SK-N-SH (cell line): ENCODE measurements at regions not wholly inside any gene's neighbourhood (a gene's known extent, or its start where the extent isn't known, plus 50 kb on each side); places are given as distances from the start of the nearest gene placed in this dataset.

Experiments used
- CHD2 ChIP-seq: fragments of 150-350 bp; IDR thresholded peaks from 2 replicates; pipeline ENCODE4 v1.6.1; 2018; ENCODE audit warnings: low read length; ENCODE audit not compliant: partially characterized antibody
- EZH2phosphoT487 ChIP-seq: fragments of 200-600 bp; sonication (generic); IDR thresholded peaks from 2 replicates; pipeline ENCODE4 v1.6.1; 2017; ENCODE audit warnings: low read depth, mixed run types, mild to moderate bottlenecking, antibody characterized with exemption, moderate library complexity, borderline replicate concordance
- FOXM1 ChIP-seq: IDR thresholded peaks from 2 replicates; pipeline ENCODE4 v1.4.0; 2012; ENCODE audit warnings: low read depth, mild to moderate bottlenecking
- POLR2AphosphoS5 ChIP-seq: IDR thresholded peaks from 2 replicates; pipeline ENCODE4 v1.6.1; 2012; ENCODE audit warnings: low read depth, low read length
- RFX5 ChIP-seq: IDR thresholded peaks from 2 replicates; pipeline ENCODE4 v1.6.1; 2012; ENCODE audit warnings: mild to moderate bottlenecking, improper control_type of control experiment, low read length
- RXRA ChIP-seq: IDR thresholded peaks from 2 replicates; pipeline ENCODE4 v1.4.0; 2012; ENCODE audit warnings: low read depth, mild to moderate bottlenecking, borderline replicate concordance
- TAF1 ChIP-seq: IDR thresholded peaks from 2 replicates; pipeline ENCODE4 v1.6.1; 2012; ENCODE audit warnings: low read depth, mild to moderate bottlenecking, low read length, moderate library complexity, borderline replicate concordance
- TCF12 ChIP-seq: IDR thresholded peaks from 2 replicates; pipeline ENCODE4 v1.4.0; 2012
- TEAD4 ChIP-seq: IDR thresholded peaks from 2 replicates; pipeline ENCODE4 v1.4.0; 2012; ENCODE audit warnings: mild to moderate bottlenecking, borderline replicate concordance; ENCODE audit not compliant: insufficient read depth
- TF ChIP-seq, protein P1 (sequence below): fragments of 200-600 bp; sonication (generic); IDR thresholded peaks from 2 replicates; pipeline ENCODE4 v1.6.1; 2017; ENCODE audit warnings: antibody characterized with exemption, mild to moderate bottlenecking, moderate library complexity
- TF ChIP-seq, protein P2 (sequence below): IDR thresholded peaks from 2 replicates; pipeline ENCODE4 v1.4.0; 2012; ENCODE audit warnings: low read depth
- TF ChIP-seq, protein P3 (sequence below): IDR thresholded peaks from 2 replicates; pipeline ENCODE4 v1.6.1; 2012; ENCODE audit warnings: mild to moderate bottlenecking, low read depth, low read length, moderate library complexity
- TF ChIP-seq, protein P4 (sequence below): IDR thresholded peaks from 2 replicates; pipeline ENCODE4 v1.4.0; 2012; ENCODE audit warnings: low read depth, borderline replicate concordance

GRCh38 chr11:20277014-20277413 is 86.5 kb upstream of the HTATIP2 start:
- TF ChIP-seq, protein P1, sequence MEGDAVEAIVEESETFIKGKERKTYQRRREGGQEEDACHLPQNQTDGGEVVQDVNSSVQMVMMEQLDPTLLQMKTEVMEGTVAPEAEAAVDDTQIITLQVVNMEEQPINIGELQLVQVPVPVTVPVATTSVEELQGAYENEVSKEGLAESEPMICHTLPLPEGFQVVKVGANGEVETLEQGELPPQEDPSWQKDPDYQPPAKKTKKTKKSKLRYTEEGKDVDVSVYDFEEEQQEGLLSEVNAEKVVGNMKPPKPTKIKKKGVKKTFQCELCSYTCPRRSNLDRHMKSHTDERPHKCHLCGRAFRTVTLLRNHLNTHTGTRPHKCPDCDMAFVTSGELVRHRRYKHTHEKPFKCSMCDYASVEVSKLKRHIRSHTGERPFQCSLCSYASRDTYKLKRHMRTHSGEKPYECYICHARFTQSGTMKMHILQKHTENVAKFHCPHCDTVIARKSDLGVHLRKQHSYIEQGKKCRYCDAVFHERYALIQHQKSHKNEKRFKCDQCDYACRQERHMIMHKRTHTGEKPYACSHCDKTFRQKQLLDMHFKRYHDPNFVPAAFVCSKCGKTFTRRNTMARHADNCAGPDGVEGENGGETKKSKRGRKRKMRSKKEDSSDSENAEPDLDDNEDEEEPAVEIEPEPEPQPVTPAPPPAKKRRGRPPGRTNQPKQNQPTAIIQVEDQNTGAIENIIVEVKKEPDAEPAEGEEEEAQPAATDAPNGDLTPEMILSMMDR = no peak
- TF ChIP-seq, protein P2, sequence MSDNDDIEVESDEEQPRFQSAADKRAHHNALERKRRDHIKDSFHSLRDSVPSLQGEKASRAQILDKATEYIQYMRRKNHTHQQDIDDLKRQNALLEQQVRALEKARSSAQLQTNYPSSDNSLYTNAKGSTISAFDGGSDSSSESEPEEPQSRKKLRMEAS = no peak
- TF ChIP-seq, protein P3, sequence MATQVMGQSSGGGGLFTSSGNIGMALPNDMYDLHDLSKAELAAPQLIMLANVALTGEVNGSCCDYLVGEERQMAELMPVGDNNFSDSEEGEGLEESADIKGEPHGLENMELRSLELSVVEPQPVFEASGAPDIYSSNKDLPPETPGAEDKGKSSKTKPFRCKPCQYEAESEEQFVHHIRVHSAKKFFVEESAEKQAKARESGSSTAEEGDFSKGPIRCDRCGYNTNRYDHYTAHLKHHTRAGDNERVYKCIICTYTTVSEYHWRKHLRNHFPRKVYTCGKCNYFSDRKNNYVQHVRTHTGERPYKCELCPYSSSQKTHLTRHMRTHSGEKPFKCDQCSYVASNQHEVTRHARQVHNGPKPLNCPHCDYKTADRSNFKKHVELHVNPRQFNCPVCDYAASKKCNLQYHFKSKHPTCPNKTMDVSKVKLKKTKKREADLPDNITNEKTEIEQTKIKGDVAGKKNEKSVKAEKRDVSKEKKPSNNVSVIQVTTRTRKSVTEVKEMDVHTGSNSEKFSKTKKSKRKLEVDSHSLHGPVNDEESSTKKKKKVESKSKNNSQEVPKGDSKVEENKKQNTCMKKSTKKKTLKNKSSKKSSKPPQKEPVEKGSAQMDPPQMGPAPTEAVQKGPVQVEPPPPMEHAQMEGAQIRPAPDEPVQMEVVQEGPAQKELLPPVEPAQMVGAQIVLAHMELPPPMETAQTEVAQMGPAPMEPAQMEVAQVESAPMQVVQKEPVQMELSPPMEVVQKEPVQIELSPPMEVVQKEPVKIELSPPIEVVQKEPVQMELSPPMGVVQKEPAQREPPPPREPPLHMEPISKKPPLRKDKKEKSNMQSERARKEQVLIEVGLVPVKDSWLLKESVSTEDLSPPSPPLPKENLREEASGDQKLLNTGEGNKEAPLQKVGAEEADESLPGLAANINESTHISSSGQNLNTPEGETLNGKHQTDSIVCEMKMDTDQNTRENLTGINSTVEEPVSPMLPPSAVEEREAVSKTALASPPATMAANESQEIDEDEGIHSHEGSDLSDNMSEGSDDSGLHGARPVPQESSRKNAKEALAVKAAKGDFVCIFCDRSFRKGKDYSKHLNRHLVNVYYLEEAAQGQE = no peak
- TF ChIP-seq TAF1 = no peak
- no peak for TF ChIP-seq CHD2
- TF ChIP-seq, protein P4, sequence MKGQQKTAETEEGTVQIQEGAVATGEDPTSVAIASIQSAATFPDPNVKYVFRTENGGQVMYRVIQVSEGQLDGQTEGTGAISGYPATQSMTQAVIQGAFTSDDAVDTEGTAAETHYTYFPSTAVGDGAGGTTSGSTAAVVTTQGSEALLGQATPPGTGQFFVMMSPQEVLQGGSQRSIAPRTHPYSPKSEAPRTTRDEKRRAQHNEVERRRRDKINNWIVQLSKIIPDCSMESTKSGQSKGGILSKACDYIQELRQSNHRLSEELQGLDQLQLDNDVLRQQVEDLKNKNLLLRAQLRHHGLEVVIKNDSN = no peak
- TF ChIP-seq TEAD4 = no peak
- no peak for TF ChIP-seq POLR2AphosphoS5
- TF ChIP-seq RFX5 = no peak
- no peak for TF ChIP-seq FOXM1
- TF ChIP-seq TCF12 = no peak
- TF ChIP-seq EZH2phosphoT487 = no peak
- no peak for TF ChIP-seq RXRA
